22Rv1 (cell line): ENCODE measurements at regions not wholly inside any gene's neighbourhood (a gene's known extent, or its start where the extent isn't known, plus 50 kb on each side); places are given as distances from the start of the nearest gene placed in this dataset.

Experiments used
- H3K27ac ChIP-seq: fragments of 450-650 bp; 2 replicates; pipeline ENCODE4 v1.5.1; 2017
- CTCF ChIP-seq: fragments of 450-650 bp; IDR thresholded peaks from 2 replicates; pipeline ENCODE4 v1.5.1; 2017; ENCODE audit warnings: mild to moderate bottlenecking
- ZFX ChIP-seq: fragments of 450-650 bp; IDR thresholded peaks from 2 replicates; pipeline ENCODE4 v1.6.1; 2017; ENCODE audit warnings: antibody characterized with exemption, borderline replicate concordance

- TF ChIP-seq ZFX (no peak), CTCF (no peak)
- no peak overlapping the region for H3K27ac ChIP-seq
These were observed 136.2 kb upstream of the RPS6KA3 start for GRCh38 chrX:20402956-20403355.

DNA sequence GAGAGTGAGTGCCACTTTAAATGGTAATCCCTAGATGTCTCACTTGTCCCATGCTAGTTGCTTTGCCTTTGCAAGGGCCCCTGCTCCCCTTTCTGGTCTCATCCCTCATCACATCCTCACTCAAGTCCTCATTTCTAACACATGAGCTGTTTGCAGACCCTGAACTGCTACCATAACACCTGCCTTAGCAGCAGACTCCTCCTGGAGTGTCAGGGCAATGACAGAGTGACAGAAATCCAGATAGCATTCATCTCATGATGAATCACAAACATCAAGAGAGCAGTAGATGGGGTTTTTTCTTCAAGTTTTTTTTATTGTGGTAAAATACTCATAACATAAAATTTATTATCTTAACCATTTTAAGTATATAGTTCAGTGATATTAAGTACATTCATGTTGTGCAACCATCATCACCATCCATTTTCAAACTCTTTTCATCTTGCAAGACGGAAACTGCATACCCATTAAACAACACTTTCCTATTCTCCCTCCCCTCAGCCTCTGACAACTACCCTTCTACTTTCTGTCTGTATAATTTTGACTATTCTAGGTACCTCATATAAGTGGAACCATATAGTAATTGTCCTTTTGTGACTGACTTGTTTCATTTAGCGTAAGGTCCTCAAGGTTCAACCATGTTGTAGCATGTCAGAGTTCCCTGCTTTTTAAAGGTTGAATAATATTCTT lies 133.2 kb upstream of the RPS6KA3 start:
- no peak overlapping the region for H3K27ac ChIP-seq
- no peak for TF ChIP-seq ZFX

DNA sequence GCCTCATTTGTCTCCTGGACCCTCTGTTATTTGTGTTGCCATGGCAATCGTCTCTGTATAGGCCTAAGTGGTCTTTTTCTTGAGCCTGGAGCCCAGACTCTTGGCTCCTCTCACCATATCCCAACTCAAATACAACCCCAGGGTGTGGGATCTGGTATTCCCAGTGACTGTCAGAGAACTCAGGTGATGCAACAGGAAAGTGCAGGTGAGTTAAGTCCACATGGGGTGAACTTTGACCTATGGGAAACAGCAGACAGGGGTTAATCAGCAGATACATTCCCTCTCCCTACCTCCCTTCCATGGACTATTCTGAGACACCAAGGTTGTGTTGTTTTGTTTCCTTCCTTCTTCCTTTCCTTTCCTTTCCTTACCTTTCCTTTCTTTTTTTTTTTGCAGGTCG lies 130.9 kb upstream of the RPS6KA3 start:
- TF ChIP-seq ZFX (no peak), CTCF (no peak)
- H3K27ac ChIP-seq, result no peak overlapping the region

DNA sequence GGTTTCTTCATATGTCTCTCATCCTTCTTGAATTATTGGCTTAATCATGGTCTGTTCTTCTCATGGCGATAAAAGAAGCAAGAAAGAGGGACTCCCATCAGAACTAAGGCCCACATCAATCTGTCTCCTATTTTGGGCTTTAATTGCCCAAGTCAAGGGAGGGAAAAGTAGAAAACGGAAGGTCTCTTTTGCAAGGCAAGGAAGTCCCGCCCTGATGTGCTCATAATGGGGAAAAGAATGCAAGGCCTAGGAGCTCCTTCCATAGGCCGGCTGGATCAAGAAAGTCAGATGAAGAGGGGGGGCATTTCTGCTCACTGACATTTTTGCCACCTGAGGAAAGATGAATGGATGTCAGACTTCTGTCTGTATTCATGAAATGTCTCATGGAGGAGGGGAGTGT lies 127.7 kb upstream of the RPS6KA3 start:
- TF ChIP-seq ZFX (no peak), CTCF (no peak)
- no peak overlapping the region for H3K27ac ChIP-seq

GRCh38 chrX:20393944-20394343 lies 127.2 kb upstream of the RPS6KA3 start:
- TF ChIP-seq ZFX (no peak), CTCF (no peak)

DNA sequence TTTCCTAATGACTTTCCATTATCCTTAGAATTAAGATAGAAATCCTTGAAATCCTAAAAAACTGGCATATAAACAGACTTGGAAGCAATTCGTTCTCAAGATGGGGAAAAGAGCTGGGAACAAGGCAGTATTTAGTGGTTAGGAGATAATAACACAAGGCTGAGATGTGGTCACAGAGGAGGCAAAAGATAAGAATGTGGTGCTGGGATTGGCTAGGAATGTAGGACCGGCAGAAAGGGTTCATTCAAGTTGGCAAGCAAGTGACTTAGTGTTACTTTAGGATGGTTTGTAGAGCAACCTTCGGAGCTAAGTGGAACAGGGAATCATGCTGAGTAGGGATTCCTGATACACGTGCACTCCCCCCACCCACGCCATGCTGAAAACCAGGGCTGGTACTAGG lies 121.9 kb upstream of the RPS6KA3 start:
- no peak overlapping the region for H3K27ac ChIP-seq
- no peak for TF ChIP-seq CTCF
- TF ChIP-seq ZFX, result no peak

More at GRCh38 chrX:20393944-20394343, 127.2 kb upstream of the RPS6KA3 start:
- no peak overlapping the region for H3K27ac ChIP-seq

GRCh38 chrX:20383477-20383876 lies 116.8 kb upstream of the RPS6KA3 start:
- H3K27ac ChIP-seq, result no peak overlapping the region
- TF ChIP-seq CTCF, result no peak
- TF ChIP-seq ZFX, result no peak
